Smooth muscle cell (in vitro differentiated cells): ENCODE measurements at regions not wholly inside any gene's neighbourhood (a gene's known extent, or its start where the extent isn't known, plus 50 kb on each side); places are given as distances from the start of the nearest gene placed in this dataset.

Source experiments
- DNase-seq: peaks from one replicate; lab custom pipeline; 2025; ENCODE audit not compliant: unreplicated experiment; lab: John Stamatoyannopoulos, UW
- H2AFZ ChIP-seq: fragments of 200-600 bp; sonication (generic); 2 replicates; pipeline ENCODE4 v1.6.0; 2016; ENCODE audit warnings: antibody characterized with exemption, low read depth, mild to moderate bottlenecking
- H3F3A ChIP-seq: fragments of 200-600 bp; sonication (generic); 2 replicates; pipeline ENCODE4 v1.6.0; 2017; ENCODE audit warnings: antibody characterized with exemption, low read depth
- H3K27ac ChIP-seq: fragments of 200-600 bp; sonication (generic); 2 replicates; pipeline ENCODE4 v1.5.1; 2016; ENCODE audit warnings: low read depth, mild to moderate bottlenecking
- H3K27me3 ChIP-seq: fragments of 200-600 bp; sonication (generic); 2 replicates; pipeline ENCODE4 v1.6.1; 2016; ENCODE audit warnings: low read depth, mild to moderate bottlenecking
- H3K36me3 ChIP-seq: fragments of 200-600 bp; sonication (generic); 2 replicates; pipeline ENCODE4 v1.5.1; 2016; ENCODE audit warnings: low read depth
- H3K4me1 ChIP-seq: fragments of 200-600 bp; sonication (generic); 2 replicates; pipeline ENCODE4 v1.5.1; 2016; ENCODE audit warnings: low read depth
- H3K4me2 ChIP-seq: fragments of 200-600 bp; sonication (generic); 2 replicates; pipeline ENCODE4 v1.6.0; 2016; ENCODE audit warnings: mild to moderate bottlenecking
- H3K4me3 ChIP-seq: fragments of 200-600 bp; sonication (generic); 2 replicates; pipeline ENCODE4 v1.5.1; 2016; ENCODE audit warnings: mild to moderate bottlenecking
- H3K79me2 ChIP-seq: fragments of 200-600 bp; sonication (generic); 2 replicates; pipeline ENCODE4 v1.6.0; 2016; ENCODE audit warnings: low read depth, mild to moderate bottlenecking
- H3K9ac ChIP-seq: fragments of 200-600 bp; sonication (generic); 2 replicates; pipeline ENCODE4 v1.6.0; 2016; ENCODE audit warnings: low read depth
- H3K9me3 ChIP-seq: fragments of 200-600 bp; sonication (generic); replicated peaks from 2 replicates; pipeline ENCODE4 v1.5.1; 2016; ENCODE audit warnings: low read depth
- H4K20me1 ChIP-seq: fragments of 200-600 bp; sonication (generic); 2 replicates; pipeline ENCODE4 v1.6.0; 2016; ENCODE audit warnings: low read depth
- CTCF ChIP-seq: fragments of 200-600 bp; sonication (generic); IDR thresholded peaks from 2 replicates; pipeline ENCODE4 v1.5.1; 2017; ENCODE audit warnings: borderline replicate concordance, mild to moderate bottlenecking, antibody characterized with exemption; ENCODE audit not compliant: insufficient read depth, poor library complexity, severe bottlenecking
- WGBS: methylation state at CpG from one replicate; pipeline ENCODE4 v1.1.7; 2016; ENCODE audit warnings: low lambda C conversion rate; 5-methylcytosine and 5-hydroxymethylcytosine counted together

- H2AFZ ChIP-seq: no peak overlapping the region
- no peaks in the 10 kb centered on the region for H3K36me3 ChIP-seq
- no peak overlapping the region for H3K4me2 ChIP-seq
- no peak overlapping the region for H3K27ac ChIP-seq
- WGBS: 89% methylated on average over 2 of the region's 2 CpGs
- no peaks in the 10 kb centered on the region for H3K9me3 ChIP-seq
- DNase-seq: no peak
- no peaks in the 10 kb centered on the region for H3K4me1 ChIP-seq
- no peaks in the 10 kb centered on the region for H3K79me2 ChIP-seq
- H4K20me1 ChIP-seq: no peaks in the 10 kb centered on the region
- TF ChIP-seq CTCF: no peak
- no peaks in the 10 kb centered on the region for H3K27me3 ChIP-seq
- H3K9ac ChIP-seq: no peak overlapping the region
- H3F3A ChIP-seq: no peaks in the 10 kb centered on the region
- H3K4me3 ChIP-seq: no peak overlapping the region
Measured at GRCh38 chr9:95644377-95644776, 127.6 kb upstream of the PTCH1 start.

GRCh38 chr9:95643619-95644018 is 126.8 kb upstream of the PTCH1 start:
- H3K4me2 ChIP-seq: no peak overlapping the region
- no peaks in the 10 kb centered on the region for H3F3A ChIP-seq
- no peak overlapping the region for H2AFZ ChIP-seq
- H3K9me3 ChIP-seq: no peaks in the 10 kb centered on the region
- no peaks in the 10 kb centered on the region for H3K36me3 ChIP-seq
- no peaks in the 10 kb centered on the region for H3K4me1 ChIP-seq
- no peak overlapping the region for H3K4me3 ChIP-seq
- WGBS: 90% methylated on average over 4 of the region's 4 CpGs
- H4K20me1 ChIP-seq: no peaks in the 10 kb centered on the region
- no peak overlapping the region for H3K27ac ChIP-seq
- DNase-seq: no peak
- H3K9ac ChIP-seq: no peak overlapping the region
- no peak for TF ChIP-seq CTCF
- no peaks in the 10 kb centered on the region for H3K79me2 ChIP-seq
- no peaks in the 10 kb centered on the region for H3K27me3 ChIP-seq

- H2AFZ ChIP-seq: no peak overlapping the region
- no peak overlapping the region for H3K27ac ChIP-seq
- no peaks in the 10 kb centered on the region for H3F3A ChIP-seq
- no peaks in the 10 kb centered on the region for H4K20me1 ChIP-seq
- peaks cover 2% of the 10 kb centered on the region for H3K4me1 ChIP-seq
- DNase-seq: no peak
- no peak overlapping the region for H3K4me3 ChIP-seq
- no peak overlapping the region for H3K9ac ChIP-seq
- H3K27me3 ChIP-seq: no peaks in the 10 kb centered on the region
- no peaks in the 10 kb centered on the region for H3K36me3 ChIP-seq
- no peaks in the 10 kb centered on the region for H3K9me3 ChIP-seq
- no peaks in the 10 kb centered on the region for H3K79me2 ChIP-seq
- TF ChIP-seq CTCF: no peak
- no peak overlapping the region for H3K4me2 ChIP-seq
Measured at GRCh38 chr9:95642189-95642588, 125.4 kb upstream of the PTCH1 start.

GRCh38 chr9:95641586-95641985 is 124.8 kb upstream of the PTCH1 start:
- no peak for TF ChIP-seq CTCF
- H3K4me3 ChIP-seq: no peak overlapping the region
- H2AFZ ChIP-seq: no peak overlapping the region
- no peaks in the 10 kb centered on the region for H4K20me1 ChIP-seq
- 98% methylated on average over 6 of the region's 6 CpGs for WGBS
- no peaks in the 10 kb centered on the region for H3F3A ChIP-seq
- H3K79me2 ChIP-seq: no peaks in the 10 kb centered on the region
- no peak for DNase-seq
- no peaks in the 10 kb centered on the region for H3K27me3 ChIP-seq
- peaks cover 8% of the 10 kb centered on the region for H3K4me1 ChIP-seq
- no peak overlapping the region for H3K4me2 ChIP-seq
- H3K27ac ChIP-seq: no peak overlapping the region
- H3K9ac ChIP-seq: no peak overlapping the region
- no peaks in the 10 kb centered on the region for H3K36me3 ChIP-seq
- no peaks in the 10 kb centered on the region for H3K9me3 ChIP-seq
